ENCODE measurements at regions not wholly inside any gene's neighbourhood (a gene's known extent, or its start where the extent isn't known, plus 50 kb on each side); places are given as distances from the start of the nearest gene placed in this dataset.

DNA sequence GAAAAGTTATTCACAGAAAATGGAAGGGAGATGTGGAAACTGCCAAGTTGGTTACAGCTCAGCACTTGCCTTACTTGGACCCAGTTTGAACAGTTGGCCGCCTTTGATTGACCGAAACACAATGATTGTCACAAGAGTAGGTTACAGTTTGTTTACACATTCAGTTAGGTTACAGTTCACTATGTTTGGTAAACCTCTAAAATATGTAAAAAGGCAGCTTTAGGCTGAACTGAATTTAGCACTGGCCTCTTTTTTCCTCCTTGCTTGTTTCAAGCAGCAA, 116.2 kb downstream of the OLIG3 start:
- ChIA-PET POLR2A (ENCODE audit: low non-redundant PET) (no interaction called here), CTCF (no interaction called here)
- Histone ChIP-seq H3K27ac (ENCODE audit: low read depth, low read length, poor library complexity, severe bottlenecking) (no peak overlapping the region), H3K27me3 (replicated peaks; ENCODE audit: insufficient read depth, low read depth, low read length, poor library complexity) (no peaks in the 10 kb centered on the region), H3K4me3 (ENCODE audit: low read depth, low read length, poor library complexity, severe bottlenecking) (no peak overlapping the region), H3K36me3 (ENCODE audit: insufficient read depth, low read length, poor library complexity, severe bottlenecking) (no peaks in the 10 kb centered on the region), H3K9me3 (ENCODE audit: low read depth, low read length, poor library complexity, severe bottlenecking) (peaks cover 10% of the 10 kb centered on the region), H3K4me1 (ENCODE audit: insufficient read depth, low read length, poor library complexity, severe bottlenecking) (no peaks in the 10 kb centered on the region)
- DNase-seq (ENCODE audit: low spot score) = no peak
- BruUV-seq (replicated peaks) = no TSS peak
- intact Hi-C loops (cut with micrococcal nuclease; ENCODE audit: unreplicated experiment) = no loop called here
- TF ChIP-seq, protein P1, sequence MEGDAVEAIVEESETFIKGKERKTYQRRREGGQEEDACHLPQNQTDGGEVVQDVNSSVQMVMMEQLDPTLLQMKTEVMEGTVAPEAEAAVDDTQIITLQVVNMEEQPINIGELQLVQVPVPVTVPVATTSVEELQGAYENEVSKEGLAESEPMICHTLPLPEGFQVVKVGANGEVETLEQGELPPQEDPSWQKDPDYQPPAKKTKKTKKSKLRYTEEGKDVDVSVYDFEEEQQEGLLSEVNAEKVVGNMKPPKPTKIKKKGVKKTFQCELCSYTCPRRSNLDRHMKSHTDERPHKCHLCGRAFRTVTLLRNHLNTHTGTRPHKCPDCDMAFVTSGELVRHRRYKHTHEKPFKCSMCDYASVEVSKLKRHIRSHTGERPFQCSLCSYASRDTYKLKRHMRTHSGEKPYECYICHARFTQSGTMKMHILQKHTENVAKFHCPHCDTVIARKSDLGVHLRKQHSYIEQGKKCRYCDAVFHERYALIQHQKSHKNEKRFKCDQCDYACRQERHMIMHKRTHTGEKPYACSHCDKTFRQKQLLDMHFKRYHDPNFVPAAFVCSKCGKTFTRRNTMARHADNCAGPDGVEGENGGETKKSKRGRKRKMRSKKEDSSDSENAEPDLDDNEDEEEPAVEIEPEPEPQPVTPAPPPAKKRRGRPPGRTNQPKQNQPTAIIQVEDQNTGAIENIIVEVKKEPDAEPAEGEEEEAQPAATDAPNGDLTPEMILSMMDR (conservative IDR thresholded peaks at IDR 0.05; ENCODE audit: low read depth, low read length) = no peak
- TF ChIP-seq EZH2 (IDR thresholded peaks at IDR 0.05; ENCODE audit: borderline replicate concordance, low read depth, low read length, poor library complexity, severe bottlenecking) = no peak

GRCh38 chr6:137373296-137373695, 120.9 kb downstream of the OLIG3 start:
- CTCF ChIA-PET = no interaction called here
- H3K4me1 ChIP-seq (ENCODE audit: insufficient read depth, low read length, poor library complexity, severe bottlenecking) = no peaks in the 10 kb centered on the region
- POLR2A ChIA-PET (ENCODE audit: low non-redundant PET) = no interaction called here
- H3K36me3 ChIP-seq (ENCODE audit: insufficient read depth, low read length, poor library complexity, severe bottlenecking) = no peaks in the 10 kb centered on the region
- no TSS peak for BruUV-seq (replicated peaks)
- H3K27ac ChIP-seq (ENCODE audit: low read depth, low read length, poor library complexity, severe bottlenecking) = no peak overlapping the region
- H3K27me3 ChIP-seq (replicated peaks; ENCODE audit: insufficient read depth, low read depth, low read length, poor library complexity) = no peaks in the 10 kb centered on the region
- no peaks in the 10 kb centered on the region for H3K9me3 ChIP-seq (ENCODE audit: low read depth, low read length, poor library complexity, severe bottlenecking)
- intact Hi-C loops (cut with micrococcal nuclease; ENCODE audit: unreplicated experiment) = no loop called here
- no peak overlapping the region for H3K4me3 ChIP-seq (ENCODE audit: low read depth, low read length, poor library complexity, severe bottlenecking)
- no peak for DNase-seq (ENCODE audit: low spot score)
- TF ChIP-seq, protein P1 (conservative IDR thresholded peaks at IDR 0.05; ENCODE audit: low read depth, low read length) = no peak
- TF ChIP-seq EZH2 (IDR thresholded peaks at IDR 0.05; ENCODE audit: borderline replicate concordance, low read depth, low read length, poor library complexity, severe bottlenecking) = no peak

GRCh38 chr6:137372532-137372931, 121.7 kb downstream of the OLIG3 start:
- no peaks in the 10 kb centered on the region for H3K4me1 ChIP-seq (ENCODE audit: insufficient read depth, low read length, poor library complexity, severe bottlenecking)
- no peaks in the 10 kb centered on the region for H3K27me3 ChIP-seq (replicated peaks; ENCODE audit: insufficient read depth, low read depth, low read length, poor library complexity)
- TF ChIP-seq EZH2 (IDR thresholded peaks at IDR 0.05; ENCODE audit: borderline replicate concordance, low read depth, low read length, poor library complexity, severe bottlenecking) = no peak
- TF ChIP-seq, protein P1 (conservative IDR thresholded peaks at IDR 0.05; ENCODE audit: low read depth, low read length) = no peak
- no peaks in the 10 kb centered on the region for H3K36me3 ChIP-seq (ENCODE audit: insufficient read depth, low read length, poor library complexity, severe bottlenecking)
- no peaks in the 10 kb centered on the region for H3K9me3 ChIP-seq (ENCODE audit: low read depth, low read length, poor library complexity, severe bottlenecking)
- intact Hi-C loops (cut with micrococcal nuclease; ENCODE audit: unreplicated experiment) = no loop called here
- H3K27ac ChIP-seq (ENCODE audit: low read depth, low read length, poor library complexity, severe bottlenecking) = no peak overlapping the region
- H3K4me3 ChIP-seq (ENCODE audit: low read depth, low read length, poor library complexity, severe bottlenecking) = no peak overlapping the region
- no peak for DNase-seq (ENCODE audit: low spot score)
- ChIA-PET POLR2A (ENCODE audit: low non-redundant PET) (no interaction called here), CTCF (no interaction called here)
- no TSS peak for BruUV-seq (replicated peaks)
